ENCODE measurements at regions not wholly inside any gene's neighbourhood (a gene's known extent, or its start where the extent isn't known, plus 50 kb on each side); places are given as distances from the start of the nearest gene placed in this dataset.
"Not testable (repeated sequence)": the region's sequence is repeated elsewhere in the genome, so short reads cannot be mapped to it uniquely, and the experiment has no call there.

DNA sequence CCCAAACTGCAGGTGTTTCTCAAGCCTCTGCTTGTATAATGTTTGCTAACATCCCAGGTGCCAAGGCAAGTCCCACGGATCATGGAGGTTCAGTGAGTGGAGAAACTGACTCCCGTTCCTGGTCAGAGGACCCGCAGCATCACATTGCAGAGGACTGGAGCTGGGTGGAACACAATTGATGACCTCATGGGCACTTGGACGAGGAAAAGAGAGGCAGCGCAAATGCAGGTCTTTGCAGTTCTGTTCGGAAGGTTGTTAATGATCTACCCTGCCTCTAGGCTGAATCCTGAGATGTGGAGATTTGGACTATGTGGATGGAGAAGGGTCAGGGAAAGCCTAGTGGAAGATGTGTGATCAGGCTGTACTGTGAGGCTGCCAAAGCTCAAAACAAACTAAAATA lies 192.9 kb downstream of the DUSP10 start:
- DNase-seq: no peak

DNA sequence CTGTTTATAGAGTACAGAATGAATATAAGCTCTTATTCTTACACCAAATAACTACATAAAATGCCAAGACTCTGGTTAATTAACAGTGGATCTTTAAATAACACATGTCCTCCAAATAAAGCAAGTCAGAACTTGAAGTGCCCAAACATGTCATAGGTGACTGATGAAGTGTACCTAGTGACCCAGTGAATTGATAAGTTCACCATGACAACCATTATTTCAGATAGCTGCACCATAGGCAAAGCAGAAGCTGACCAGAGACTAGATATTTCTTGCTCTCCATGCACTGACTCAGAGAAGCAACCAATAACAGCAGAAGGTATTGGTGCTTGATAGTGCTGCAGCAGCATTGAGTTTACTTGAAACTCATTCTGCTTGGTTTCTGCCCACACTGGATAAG lies 192.1 kb downstream of the DUSP10 start:
- no peak for DNase-seq

GRCh38 chr1:221552792-221553191 lies 189.1 kb downstream of the DUSP10 start:
- DNase-seq: not testable (repeated sequence)

GRCh38 chr1:221555689-221556433 lies 186.0 kb downstream of the DUSP10 start:
- DNase-seq: no peak

DNA sequence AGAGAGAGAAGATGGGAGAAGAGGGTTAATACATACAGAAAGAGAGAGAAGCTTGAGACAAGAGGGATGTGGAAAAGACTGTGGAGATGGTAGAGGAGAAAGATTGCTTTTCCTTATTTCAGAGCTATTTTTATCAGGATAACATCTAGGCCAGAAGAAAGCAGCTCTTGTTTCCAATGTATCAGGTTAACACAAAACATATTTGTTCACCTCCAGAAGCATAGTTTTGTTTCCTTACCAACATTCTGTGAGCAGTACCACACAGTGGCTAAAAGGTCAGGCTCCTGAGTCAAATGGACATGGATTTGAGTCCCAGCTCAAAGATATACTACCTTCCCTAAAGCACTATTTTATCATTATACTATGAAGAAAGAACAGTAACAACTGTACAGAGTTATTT lies 185.5 kb downstream of the DUSP10 start:
- DNase-seq: no peak

DNA sequence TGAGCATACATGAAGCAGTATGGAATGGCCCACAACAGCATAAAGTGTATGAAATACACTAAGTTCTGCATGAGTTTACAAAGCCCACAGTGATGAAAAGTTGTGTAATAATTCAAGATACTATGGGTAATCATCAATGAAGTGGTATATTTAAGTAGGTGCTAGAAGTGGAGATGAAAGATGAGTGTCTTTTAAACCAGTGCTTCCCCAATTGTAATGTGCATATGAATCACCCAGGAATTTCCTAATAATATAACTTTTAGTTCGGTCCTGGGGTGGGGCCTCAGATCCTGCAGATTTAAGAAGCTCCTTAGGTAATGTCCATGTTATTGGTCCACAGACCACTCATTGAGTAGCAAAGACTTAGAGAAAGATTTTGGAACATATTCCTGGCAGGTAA lies 184.9 kb downstream of the DUSP10 start:
- no peak for DNase-seq

- DNase-seq: no peak
These were observed 183.5 kb downstream of the DUSP10 start for GRCh38 chr1:221558396-221558795.

GRCh38 chr1:221559911-221560310 lies 182.0 kb downstream of the DUSP10 start:
- DNase-seq: no peak

GRCh38 chr1:221562542-221563475 lies 179.1 kb downstream of the DUSP10 start:
- no peak for DNase-seq

DNA sequence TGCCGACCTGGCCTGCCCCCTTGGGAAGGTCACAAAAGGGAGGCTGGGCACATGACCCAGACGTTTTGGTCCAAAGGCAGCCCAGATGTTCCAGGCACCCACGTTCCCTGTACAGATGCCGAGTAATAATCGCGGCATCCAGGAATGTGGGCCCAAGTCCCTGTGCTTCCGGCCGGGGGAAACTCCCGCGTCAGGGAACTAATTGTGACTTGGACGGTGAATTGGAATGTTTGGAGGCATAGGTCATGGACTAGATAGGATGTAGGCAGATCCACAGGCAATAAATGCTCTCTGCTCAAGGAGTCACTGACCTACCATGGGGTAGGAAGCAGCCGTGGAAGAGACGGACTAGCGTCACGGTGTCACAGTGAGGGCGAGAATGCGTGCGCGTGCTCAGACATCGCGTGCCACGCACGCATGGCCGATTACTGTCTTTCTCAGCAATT lies 178.4 kb downstream of the DUSP10 start:
- DNase-seq: no peak

DNA sequence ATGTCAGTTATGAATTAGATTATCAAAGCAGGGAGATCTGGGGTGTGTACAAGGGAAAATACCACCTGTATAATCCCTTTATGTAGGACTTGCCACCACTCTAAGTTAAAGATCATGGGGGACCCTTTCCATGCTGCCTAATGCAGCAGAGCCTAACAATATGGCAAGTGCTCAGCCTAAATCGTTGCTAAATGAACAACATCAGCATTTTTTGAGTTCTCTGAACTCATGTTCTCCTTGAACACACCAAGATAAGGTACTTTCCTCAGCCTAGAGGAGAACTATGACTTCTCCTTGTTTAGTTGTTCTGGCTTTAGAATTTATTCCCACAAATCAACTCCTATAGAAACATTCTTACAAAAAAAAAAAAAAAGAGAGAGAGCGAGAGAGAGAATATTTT lies 177.0 kb downstream of the DUSP10 start:
- DNase-seq: no peak

DNA sequence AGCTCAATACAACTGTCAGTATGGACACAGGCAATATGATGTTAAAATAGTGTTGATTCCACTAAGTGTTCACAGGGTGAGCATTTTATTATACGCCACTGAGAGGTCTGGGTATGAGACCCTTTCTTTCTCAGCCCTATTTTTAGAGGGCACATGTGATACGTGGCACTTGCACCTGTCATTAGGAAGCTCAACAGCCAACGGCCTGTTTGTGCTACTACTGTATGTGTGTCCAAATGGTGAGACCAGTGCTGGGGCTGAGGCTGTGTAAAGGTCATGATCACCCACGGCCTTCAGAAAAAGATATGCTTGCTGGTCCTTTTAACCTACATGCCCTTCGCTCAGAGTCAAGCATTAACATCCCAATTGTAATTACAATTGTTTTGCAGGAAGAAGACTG lies 176.2 kb downstream of the DUSP10 start:
- no peak for DNase-seq

GRCh38 chr1:221567859-221568507 lies 173.9 kb downstream of the DUSP10 start:
- no peak for DNase-seq

DNA sequence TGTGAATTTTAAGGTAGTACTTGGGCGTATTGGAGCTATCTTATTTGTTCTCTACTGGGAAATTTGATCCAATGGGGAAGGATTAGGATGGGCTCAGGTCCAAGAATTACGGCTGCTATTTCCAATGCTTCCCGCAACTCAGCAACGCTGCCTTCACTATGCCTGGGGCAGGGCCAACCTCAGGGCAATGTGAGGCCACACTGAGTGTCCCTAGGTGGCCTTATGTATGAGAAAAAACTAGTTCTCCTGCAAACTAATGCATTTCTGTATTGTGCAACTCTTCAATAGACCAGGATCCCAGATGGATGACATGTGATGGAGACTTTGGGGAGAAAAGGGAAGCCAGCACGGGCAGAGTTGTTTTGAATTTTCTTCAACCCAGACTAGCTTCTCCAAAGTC lies 168.1 kb downstream of the DUSP10 start:
- no peak for DNase-seq

- no peak for DNase-seq
These were observed 167.4 kb downstream of the DUSP10 start for GRCh38 chr1:221574529-221574928.

DNA sequence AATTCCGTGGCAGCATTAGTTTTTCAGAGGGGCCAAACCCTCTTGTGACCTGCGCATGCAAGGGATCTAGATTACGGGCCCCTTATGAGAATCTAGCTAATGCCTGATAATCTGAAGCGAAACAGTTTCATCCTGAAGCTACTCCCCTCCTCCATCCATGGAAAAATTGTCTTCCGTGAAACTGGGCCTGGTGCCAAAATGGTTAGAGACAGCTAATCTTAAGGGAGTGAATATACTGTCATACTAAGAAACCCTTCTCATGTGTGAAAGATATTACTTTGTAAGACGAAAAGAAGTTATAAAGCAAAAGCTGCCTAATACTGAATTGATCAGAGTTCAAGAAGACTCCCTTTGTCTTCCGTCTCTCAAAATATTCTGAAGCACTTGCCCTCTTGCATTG lies 166.3 kb downstream of the DUSP10 start:
- no peak for DNase-seq

GRCh38 chr1:221576268-221576667 lies 165.6 kb downstream of the DUSP10 start:
- DNase-seq: no peak

DNA sequence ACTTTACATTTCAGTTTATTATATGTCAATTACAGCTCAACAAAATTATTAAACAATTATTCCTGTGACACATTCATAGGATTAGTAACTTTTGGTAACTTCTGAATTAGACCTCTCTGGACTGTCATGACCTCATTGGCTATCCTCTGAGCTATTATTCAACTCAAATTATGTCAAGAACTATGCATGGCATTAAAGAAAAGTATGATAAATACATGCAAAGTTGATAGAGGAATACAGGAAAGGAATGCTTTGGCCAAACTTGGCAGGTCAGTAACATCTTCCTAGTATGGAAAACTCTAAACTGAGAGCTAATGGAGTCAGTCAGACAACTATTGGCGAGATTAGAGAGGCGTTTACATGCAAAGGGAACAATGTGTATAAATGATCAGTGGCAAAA lies 158.4 kb downstream of the DUSP10 start:
- no peak for DNase-seq

DNA sequence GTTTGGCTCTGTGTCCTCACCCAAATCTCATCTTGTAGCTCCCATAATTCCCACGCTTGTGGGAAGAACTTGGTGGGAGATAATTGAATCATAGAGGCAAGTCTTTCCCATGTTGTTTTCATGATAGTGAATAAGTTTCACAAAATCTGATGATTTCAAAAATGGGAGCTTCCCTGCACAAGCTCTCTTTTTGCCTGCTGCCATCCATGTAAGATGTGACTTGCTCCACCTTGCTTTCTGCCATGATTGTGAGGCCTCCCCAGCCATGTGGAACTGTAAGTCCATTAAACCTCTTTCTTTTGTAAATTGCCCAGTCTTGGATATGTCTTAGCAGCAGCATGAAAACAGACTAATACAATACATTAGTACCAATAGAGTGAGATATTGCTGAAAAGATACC lies 154.9 kb downstream of the DUSP10 start:
- not testable (repeated sequence) for DNase-seq

DNA sequence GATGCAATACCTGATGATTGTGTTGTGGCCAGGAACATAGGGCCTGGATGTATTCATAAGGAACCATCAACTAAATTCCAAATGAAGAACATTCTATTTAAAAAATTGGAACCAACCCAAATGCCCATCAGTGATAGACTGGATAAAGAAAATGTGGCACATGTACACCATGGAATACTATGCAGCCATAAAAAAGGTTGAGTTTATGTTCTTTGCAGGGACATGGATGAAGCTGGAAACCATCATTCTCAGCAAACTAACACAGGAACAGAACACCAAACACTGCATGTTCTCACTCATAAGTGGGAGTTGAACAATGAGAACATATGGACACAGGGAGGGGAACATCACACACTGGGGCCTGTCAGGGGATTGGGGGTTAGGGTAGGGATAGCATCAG lies 150.6 kb downstream of the DUSP10 start:
- DNase-seq: not testable (repeated sequence)

GRCh38 chr1:221594576-221594975 lies 147.3 kb downstream of the DUSP10 start:
- DNase-seq: no peak

- DNase-seq: no peak
These were observed 143.8 kb downstream of the DUSP10 start for GRCh38 chr1:221598122-221598521.

- no peak for DNase-seq
These were observed 140.7 kb downstream of the DUSP10 start for GRCh38 chr1:221601166-221601565.

DNA sequence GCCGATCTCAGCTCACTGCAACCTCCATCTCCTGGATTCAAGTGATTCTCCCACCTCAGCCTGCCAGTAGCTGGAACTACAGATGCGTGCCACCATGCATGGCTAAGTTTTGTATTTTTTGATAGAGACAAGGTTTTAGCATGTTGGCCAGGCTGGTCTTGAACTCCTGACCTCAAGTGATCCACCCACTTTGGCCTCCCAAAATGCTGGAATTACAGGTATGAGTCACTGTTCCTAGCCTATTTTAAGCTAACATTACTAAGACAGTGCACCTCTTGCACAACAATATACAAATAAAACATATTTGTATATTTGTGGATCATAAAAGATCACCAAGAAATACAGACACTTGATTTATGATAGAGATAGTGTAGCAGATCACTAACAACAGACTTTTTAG lies 139.1 kb downstream of the DUSP10 start:
- DNase-seq: no peak
